GM12878 (cell line): ENCODE measurements at regions not wholly inside any gene's neighbourhood (a gene's known extent, or its start where the extent isn't known, plus 50 kb on each side); places are given as distances from the start of the nearest gene placed in this dataset.

Experiments
- ATF2 ChIP-seq: IDR thresholded peaks from 2 replicates; pipeline ENCODE4 v1.6.1; 2012; ENCODE audit warnings: low read length, inconsistent platforms
- EP300 ChIP-seq, 2 experiments: fragments of 150-350 bp in 1 of 2; IDR thresholded peaks; 2 replicates each; pipeline ENCODE4 v1.6.1; 2011 to 2012; ENCODE audit warnings: low read depth in 2 of 2, low read length in 2 of 2, borderline replicate concordance in 1 of 2, improper control_type of control experiment in 1 of 2, inconsistent platforms in 1 of 2; ENCODE audit not compliant: control insufficient read depth in 1 of 2
- TAF1 ChIP-seq: IDR thresholded peaks from 2 replicates; pipeline ENCODE4 v1.6.1; 2011; ENCODE audit warnings: mild to moderate bottlenecking, low read depth, low read length, borderline replicate concordance
- TF ChIP-seq, protein P1 (sequence below), 3 experiments: IDR thresholded peaks in 2 of 3; conservative IDR thresholded peaks in 1 of 3; 2 replicates each; pipeline ENCODE4 v1.5.1; 2011; ENCODE audit warnings: low read depth in 3 of 3, low read length in 3 of 3, mild to moderate bottlenecking in 3 of 3, control low read depth in 2 of 3, moderate library complexity in 2 of 3, inconsistent platforms in 1 of 3, mixed read lengths in 1 of 3; ENCODE audit not compliant: control insufficient read depth in 2 of 3, insufficient read depth in 1 of 3; ENCODE audit errors: extremely low read depth in 1 of 3
- TF ChIP-seq, protein P2 (sequence below): fragments of 450-650 bp; formaldehyde crosslinking; IDR thresholded peaks from 2 replicates; pipeline ENCODE4 v1.4.0; 2022; ENCODE audit warnings: mild to moderate bottlenecking, moderate library complexity
- TF ChIP-seq, protein P3 (sequence below): IDR thresholded peaks from 2 replicates; pipeline ENCODE4 v1.6.1; 2012; ENCODE audit warnings: low read depth, low read length, improper control_type of control experiment

DNA sequence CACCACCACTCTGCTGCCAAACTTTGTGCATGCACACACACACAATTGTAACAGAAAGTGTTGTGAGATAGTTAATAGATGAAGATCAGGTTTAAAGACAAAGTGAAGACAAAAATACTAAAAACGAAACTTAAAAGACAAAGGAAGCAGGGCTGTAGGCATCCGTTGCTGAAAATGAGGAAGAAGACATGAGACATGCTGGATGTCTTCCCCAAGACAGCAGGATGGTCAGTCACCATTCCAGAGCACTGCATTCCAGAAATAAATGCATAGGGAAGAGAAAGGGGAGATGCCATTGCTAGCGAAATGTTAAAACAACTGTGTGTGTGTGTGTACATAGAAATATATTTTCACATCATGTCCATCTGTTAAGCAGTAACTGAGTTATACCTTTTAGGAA, 520.1 kb downstream of the SUCLA2 start:
- TF ChIP-seq, protein P1, sequence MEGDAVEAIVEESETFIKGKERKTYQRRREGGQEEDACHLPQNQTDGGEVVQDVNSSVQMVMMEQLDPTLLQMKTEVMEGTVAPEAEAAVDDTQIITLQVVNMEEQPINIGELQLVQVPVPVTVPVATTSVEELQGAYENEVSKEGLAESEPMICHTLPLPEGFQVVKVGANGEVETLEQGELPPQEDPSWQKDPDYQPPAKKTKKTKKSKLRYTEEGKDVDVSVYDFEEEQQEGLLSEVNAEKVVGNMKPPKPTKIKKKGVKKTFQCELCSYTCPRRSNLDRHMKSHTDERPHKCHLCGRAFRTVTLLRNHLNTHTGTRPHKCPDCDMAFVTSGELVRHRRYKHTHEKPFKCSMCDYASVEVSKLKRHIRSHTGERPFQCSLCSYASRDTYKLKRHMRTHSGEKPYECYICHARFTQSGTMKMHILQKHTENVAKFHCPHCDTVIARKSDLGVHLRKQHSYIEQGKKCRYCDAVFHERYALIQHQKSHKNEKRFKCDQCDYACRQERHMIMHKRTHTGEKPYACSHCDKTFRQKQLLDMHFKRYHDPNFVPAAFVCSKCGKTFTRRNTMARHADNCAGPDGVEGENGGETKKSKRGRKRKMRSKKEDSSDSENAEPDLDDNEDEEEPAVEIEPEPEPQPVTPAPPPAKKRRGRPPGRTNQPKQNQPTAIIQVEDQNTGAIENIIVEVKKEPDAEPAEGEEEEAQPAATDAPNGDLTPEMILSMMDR (IDR thresholded peaks at IDR 0.05 in 2 of 3, conservative IDR thresholded peaks at IDR 0.05 in 1 of 3; ENCODE audit: control insufficient read depth in 2 of 3, extremely low read depth in 1 of 3, insufficient read depth in 1 of 3, low read depth in 3 of 3, low read length in 3 of 3) = no peak
- no peak for TF ChIP-seq TAF1
- no peak for TF ChIP-seq ATF2
- TF ChIP-seq, protein P2, sequence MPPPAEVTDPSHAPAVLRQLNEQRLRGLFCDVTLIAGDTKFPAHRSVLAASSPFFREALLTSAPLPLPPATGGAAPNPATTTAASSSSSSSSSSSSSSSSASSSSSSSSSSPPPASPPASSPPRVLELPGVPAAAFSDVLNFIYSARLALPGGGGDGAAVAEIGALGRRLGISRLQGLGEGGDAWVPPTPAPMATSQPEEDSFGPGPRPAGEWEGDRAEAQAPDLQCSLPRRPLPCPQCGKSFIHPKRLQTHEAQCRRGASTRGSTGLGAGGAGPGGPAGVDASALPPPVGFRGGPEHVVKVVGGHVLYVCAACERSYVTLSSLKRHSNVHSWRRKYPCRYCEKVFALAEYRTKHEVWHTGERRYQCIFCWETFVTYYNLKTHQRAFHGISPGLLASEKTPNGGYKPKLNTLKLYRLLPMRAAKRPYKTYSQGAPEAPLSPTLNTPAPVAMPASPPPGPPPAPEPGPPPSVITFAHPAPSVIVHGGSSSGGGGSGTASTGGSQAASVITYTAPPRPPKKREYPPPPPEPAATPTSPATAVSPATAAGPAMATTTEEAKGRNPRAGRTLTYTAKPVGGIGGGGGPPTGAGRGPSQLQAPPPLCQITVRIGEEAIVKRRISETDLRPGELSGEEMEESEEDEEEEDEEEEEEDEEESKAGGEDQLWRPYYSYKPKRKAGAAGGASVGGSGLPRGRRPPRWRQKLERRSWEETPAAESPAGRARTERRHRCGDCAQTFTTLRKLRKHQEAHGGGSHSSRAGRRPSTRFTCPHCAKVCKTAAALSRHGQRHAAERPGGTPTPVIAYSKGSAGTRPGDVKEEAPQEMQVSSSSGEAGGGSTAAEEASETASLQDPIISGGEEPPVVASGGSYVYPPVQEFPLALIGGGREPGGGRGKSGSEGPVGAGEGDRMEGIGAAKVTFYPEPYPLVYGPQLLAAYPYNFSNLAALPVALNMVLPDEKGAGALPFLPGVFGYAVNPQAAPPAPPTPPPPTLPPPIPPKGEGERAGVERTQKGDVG (CRISPR knock-in tag) = no peak
- TF ChIP-seq EP300 (IDR thresholded peaks at IDR 0.05; ENCODE audit: borderline replicate concordance in 1 of 2, control insufficient read depth in 1 of 2, low read depth in 2 of 2, low read length in 2 of 2) = no peak
- TF ChIP-seq, protein P3, sequence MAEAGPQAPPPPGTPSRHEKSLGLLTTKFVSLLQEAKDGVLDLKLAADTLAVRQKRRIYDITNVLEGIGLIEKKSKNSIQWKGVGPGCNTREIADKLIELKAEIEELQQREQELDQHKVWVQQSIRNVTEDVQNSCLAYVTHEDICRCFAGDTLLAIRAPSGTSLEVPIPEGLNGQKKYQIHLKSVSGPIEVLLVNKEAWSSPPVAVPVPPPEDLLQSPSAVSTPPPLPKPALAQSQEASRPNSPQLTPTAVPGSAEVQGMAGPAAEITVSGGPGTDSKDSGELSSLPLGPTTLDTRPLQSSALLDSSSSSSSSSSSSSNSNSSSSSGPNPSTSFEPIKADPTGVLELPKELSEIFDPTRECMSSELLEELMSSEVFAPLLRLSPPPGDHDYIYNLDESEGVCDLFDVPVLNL = no peak
